ENCODE measurements at regions not wholly inside any gene's neighbourhood (a gene's known extent, or its start where the extent isn't known, plus 50 kb on each side); places are given as distances from the start of the nearest gene placed in this dataset.

DNA sequence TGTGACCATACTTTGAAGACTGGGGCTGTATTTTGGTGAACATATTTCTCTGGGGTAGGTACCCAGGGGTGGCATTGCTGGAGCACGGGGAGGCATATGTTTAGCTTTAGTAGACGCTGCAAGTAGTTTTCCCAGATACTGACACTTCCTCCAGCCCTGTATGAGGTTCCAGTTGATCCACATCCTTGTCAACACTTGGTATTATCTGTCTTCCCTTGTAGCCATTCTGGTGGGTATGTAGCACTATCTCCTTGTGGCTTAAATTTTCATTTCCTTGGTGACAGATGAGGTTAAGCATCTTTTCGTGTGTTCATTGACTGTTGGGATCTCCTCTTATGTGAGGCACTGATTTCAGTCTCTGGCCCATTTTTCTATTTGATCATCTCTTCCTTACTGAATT, 179.1 kb downstream of the PHETA1 start:
- H3K4me3 ChIP-seq (ENCODE audit: low read depth, low read length) = no peak overlapping the region
- DNase-seq (ENCODE audit: low read depth) = no peak
- TF ChIP-seq, protein P1, sequence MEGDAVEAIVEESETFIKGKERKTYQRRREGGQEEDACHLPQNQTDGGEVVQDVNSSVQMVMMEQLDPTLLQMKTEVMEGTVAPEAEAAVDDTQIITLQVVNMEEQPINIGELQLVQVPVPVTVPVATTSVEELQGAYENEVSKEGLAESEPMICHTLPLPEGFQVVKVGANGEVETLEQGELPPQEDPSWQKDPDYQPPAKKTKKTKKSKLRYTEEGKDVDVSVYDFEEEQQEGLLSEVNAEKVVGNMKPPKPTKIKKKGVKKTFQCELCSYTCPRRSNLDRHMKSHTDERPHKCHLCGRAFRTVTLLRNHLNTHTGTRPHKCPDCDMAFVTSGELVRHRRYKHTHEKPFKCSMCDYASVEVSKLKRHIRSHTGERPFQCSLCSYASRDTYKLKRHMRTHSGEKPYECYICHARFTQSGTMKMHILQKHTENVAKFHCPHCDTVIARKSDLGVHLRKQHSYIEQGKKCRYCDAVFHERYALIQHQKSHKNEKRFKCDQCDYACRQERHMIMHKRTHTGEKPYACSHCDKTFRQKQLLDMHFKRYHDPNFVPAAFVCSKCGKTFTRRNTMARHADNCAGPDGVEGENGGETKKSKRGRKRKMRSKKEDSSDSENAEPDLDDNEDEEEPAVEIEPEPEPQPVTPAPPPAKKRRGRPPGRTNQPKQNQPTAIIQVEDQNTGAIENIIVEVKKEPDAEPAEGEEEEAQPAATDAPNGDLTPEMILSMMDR (IDR thresholded peaks at IDR 0.05; ENCODE audit: insufficient read depth, low read depth, low read length) = no peak

DNA sequence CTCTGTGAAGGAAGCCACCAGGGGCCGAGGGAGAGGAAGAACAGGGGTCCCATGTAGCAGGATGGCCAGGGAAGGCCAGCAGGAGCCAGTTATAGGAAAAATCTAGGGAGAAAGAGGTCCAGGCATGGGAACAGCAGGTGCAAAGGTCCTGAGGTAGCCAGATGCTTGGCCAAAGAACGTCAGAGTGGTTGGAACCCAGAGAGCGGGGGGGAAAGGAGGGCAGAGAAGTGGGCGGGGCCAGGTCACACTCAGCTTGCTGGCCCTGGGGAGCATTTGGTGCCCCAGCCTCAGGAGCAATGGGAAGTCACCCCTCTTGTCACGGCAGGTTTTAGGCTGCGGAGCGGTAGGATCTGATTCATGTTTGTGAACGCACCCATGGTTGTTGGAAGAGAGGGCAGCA, 180.5 kb downstream of the PHETA1 start:
- TF ChIP-seq, protein P1 (IDR thresholded peaks at IDR 0.05; ENCODE audit: insufficient read depth, low read depth, low read length) = no peak
- no peak for DNase-seq (ENCODE audit: low read depth)
- H3K4me3 ChIP-seq (ENCODE audit: low read depth, low read length) = no peak overlapping the region

GRCh38 chr12:111186347-111186746, 182.5 kb downstream of the PHETA1 start:
- TF ChIP-seq, protein P1 (IDR thresholded peaks at IDR 0.05; ENCODE audit: insufficient read depth, low read depth, low read length) = no peak
- DNase-seq (ENCODE audit: low read depth) = no peak
- no peak overlapping the region for H3K4me3 ChIP-seq (ENCODE audit: low read depth, low read length)

DNA sequence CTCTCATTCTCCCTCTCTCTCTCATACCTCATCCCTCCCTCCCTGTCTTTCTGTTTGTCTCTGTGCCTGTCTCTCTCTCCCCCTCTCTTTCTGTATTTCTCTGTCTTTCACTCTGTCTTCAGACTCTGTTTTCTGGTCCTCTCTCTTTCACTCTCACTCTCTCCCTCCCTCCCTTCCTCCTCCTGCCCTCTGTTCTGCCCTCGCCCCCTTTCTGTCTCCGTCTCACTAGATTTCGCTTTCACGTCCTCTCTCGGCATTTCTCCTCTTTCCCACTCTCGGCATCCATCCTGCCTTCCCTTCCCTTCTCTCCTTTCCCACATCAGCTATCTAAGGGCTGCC, 183.0 kb downstream of the PHETA1 start:
- no peak for DNase-seq (ENCODE audit: low read depth)
- TF ChIP-seq, protein P1 (IDR thresholded peaks at IDR 0.05; ENCODE audit: insufficient read depth, low read depth, low read length) = no peak
- H3K4me3 ChIP-seq (ENCODE audit: low read depth, low read length) = no peak overlapping the region

GRCh38 chr12:111185206-111185888, 183.5 kb downstream of the PHETA1 start:
- TF ChIP-seq, protein P1 (IDR thresholded peaks at IDR 0.05; ENCODE audit: insufficient read depth, low read depth, low read length) = no peak
- no peak for DNase-seq (ENCODE audit: low read depth)
- no peak overlapping the region for H3K4me3 ChIP-seq (ENCODE audit: low read depth, low read length)

GRCh38 chr12:111184161-111184560, 184.7 kb downstream of the PHETA1 start:
- DNase-seq (ENCODE audit: low read depth) = no peak
- no peak overlapping the region for H3K4me3 ChIP-seq (ENCODE audit: low read depth, low read length)
- TF ChIP-seq, protein P1 (IDR thresholded peaks at IDR 0.05; ENCODE audit: insufficient read depth, low read depth, low read length) = no peak

- H3K4me3 ChIP-seq (ENCODE audit: low read depth, low read length) = no peak overlapping the region
- no peak for DNase-seq (ENCODE audit: low read depth)
- TF ChIP-seq, protein P1 (IDR thresholded peaks at IDR 0.05; ENCODE audit: insufficient read depth, low read depth, low read length) = no peak
Measured at GRCh38 chr12:111183094-111183493, 185.8 kb downstream of the PHETA1 start.

Measured in fibroblast of villous mesenchyme (primary cell).